Glomerular visceral epithelial cell (primary cell): ENCODE measurements at regions not wholly inside any gene's neighbourhood (a gene's known extent, or its start where the extent isn't known, plus 50 kb on each side); places are given as distances from the start of the nearest gene placed in this dataset.
A peak's percentile ranks its signal among the peaks of the same experiment; 100 is the strongest.

ENCODE experiments used
- DNase-seq: peaks from one replicate; pipeline ENCODE4 v3.0.0-alpha.2; 2016; ENCODE audit errors: extremely low spot score

DNA sequence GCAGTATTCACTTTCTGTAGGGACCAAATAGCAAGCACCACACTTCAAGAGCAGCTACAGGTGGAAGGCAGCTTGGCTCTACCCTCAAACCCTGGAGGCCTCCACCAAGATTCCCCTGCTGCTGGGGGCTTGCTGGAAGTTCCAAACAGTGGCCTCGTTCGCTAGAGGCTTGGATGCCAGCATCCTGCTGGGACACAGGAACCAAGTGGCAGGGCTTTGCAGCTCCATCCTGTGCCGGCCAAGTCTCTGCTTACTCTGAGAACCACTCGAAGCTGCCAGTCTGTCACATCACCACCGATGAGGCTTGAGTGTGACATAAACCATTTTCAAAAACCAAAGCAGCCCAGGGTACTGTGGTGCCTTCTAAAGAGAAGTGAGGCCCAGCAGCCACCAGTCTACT, 69.2 kb upstream of the UNC5B start:
- no peak for DNase-seq

DNA sequence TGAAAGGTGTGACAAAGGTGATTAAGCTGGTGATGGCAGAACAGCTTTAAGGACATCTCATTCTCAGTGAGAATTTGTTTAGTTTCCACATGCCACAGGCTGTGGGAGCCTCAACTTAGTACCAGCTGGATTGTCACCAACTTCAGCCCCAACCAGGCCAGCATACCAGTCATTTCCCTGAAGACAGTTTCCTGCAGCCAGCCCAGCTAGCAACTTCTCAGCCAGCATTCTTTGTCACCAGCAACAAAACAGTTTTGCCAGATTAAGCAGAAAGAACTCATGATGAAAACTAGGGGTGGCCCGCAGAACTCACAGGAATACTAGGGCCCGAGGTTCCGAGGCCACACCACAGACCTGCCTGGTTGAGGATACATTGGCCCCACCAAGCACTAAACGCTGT, 68.8 kb upstream of the UNC5B start:
- DNase-seq, result no peak

GRCh38 chr10:71144824-71145223, 67.5 kb upstream of the UNC5B start:
- no peak for DNase-seq

GRCh38 chr10:71145352-71145945, 66.9 kb upstream of the UNC5B start:
- no peak for DNase-seq

- DNase-seq, result no peak
Measured at GRCh38 chr10:71150796-71151195, 61.6 kb upstream of the UNC5B start.

- no peak for DNase-seq
Measured at GRCh38 chr10:71152043-71152442, 60.3 kb upstream of the UNC5B start.

DNA sequence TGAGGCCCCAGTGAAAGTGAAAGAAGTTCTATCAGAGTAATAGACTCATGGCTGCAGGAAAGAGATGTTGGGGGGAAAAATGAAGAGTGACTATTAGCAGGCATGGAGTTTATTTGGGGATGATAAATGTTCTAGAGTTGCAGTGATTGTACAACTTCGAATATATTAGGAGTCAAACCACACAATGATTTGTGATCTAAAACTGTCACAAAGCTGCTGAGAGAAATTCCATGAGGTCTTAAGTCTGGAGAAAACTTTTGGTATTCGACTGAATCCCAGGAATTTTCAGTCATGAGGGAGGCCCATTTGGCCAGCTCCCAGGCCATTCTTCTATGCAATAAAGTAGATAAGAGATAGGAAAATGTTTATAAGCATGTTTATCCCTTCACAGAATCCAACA, 55.9 kb upstream of the UNC5B start:
- no peak for DNase-seq

GRCh38 chr10:71157435-71157834, 54.9 kb upstream of the UNC5B start:
- DNase-seq, result no peak

DNA sequence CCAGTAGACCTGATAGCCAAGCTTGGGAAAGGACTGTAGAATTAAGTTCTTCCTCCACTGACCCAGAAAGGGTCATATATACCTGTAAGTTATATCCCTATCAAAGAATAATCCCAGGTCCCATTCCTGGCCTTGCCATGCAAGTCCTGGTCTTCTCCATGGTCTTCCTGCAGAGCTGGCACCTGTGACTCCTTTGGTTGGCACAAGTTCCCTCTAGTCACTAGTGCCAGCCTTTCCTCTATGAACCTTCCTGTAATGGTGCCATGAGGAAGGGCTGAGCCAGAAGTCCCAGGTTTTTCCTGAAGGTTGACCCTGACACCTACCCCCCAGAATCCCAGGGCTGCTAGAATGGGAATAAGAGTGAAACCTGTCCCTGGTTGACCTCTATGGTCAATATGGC, 54.1 kb upstream of the UNC5B start:
- DNase-seq, result no peak

DNA sequence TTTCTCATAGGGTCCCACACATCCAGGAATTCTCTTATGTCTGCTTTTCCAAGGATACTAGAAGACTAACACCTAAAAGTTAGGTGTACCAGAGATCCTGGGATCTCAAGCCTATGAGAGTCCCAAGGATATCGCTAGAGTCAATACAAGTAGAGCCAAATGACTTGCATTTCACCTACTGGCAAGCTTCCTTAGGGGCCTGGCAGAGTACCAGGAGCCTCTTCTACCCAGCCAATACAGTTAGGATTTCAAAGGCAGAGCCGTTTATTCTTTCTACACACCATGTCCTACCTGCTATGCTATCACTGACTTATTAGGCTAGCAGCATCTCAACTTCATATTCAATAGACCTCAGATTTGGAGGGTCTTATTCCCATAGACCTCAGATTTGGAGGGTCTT, 53.5 kb upstream of the UNC5B start:
- DNase-seq, result no peak

GRCh38 chr10:71159892-71160291, 52.5 kb upstream of the UNC5B start:
- DNase-seq, result no peak

- peak; percentile 4 for DNase-seq
Measured at GRCh38 chr10:71161425-71161824, 50.9 kb upstream of the UNC5B start.
